Ovary (tissue), 7 donors: ENCODE measurements at regions not wholly inside any gene's neighbourhood (a gene's known extent, or its start where the extent isn't known, plus 50 kb on each side); places are given as distances from the start of the nearest gene placed in this dataset.

Source experiments
- DNase-seq, 5 donors: peaks; one replicate each; pipeline ENCODE4 v3.0.0-alpha.2; 2019 to 2020
- H3K27ac ChIP-seq, 2 donors: fragments of 200-600 bp; one replicate each; pipeline versions ENCODE4 v1.5.1 to v1.8.0; 2019 to 2022
- H3K27me3 ChIP-seq: fragments of 200-600 bp; one replicate; pipeline ENCODE4 v1.8.0; 2022
- H3K36me3 ChIP-seq: fragments of 200-600 bp; sonication (generic); one replicate; pipeline ENCODE4 v1.5.1; 2019
- H3K4me1 ChIP-seq: one replicate; pipeline ENCODE4 v1.8.1; 2013; ENCODE audit warnings: mild to moderate bottlenecking, moderate library complexity; ENCODE audit not compliant: insufficient read depth
- H3K4me3 ChIP-seq: fragments of 200-600 bp; sonication (generic); one replicate; pipeline ENCODE4 v1.5.1; 2017
- H3K9me3 ChIP-seq, 2 donors: fragments of 200-600 bp in 1 of 2; sonication (generic) in 1 of 2; one replicate each; pipeline versions ENCODE4 v1.5.1 to v1.8.1; 2013 to 2019; ENCODE audit warnings: mild to moderate bottlenecking in 1 of 2, moderate library complexity in 1 of 2
- EP300 ChIP-seq: sonication (generic); formaldehyde crosslinking; IDR thresholded peaks from one replicate; pipeline ENCODE4 v1.6.1; 2017; ENCODE audit warnings: antibody characterized with exemption
- POLR2A ChIP-seq: fragments of 450-650 bp; IDR thresholded peaks from one replicate; pipeline ENCODE4 v1.6.1; 2017; ENCODE audit warnings: antibody characterized with exemption, mild to moderate bottlenecking, moderate library complexity
- WGBS, 3 donors: extraction: QIAGEN DNeasy Blood & Tissue Kit in 1 of 3; methylation state at CpG; one replicate each; pipeline versions ENCODE4 v1.1.5 to v1.1.7; 2013 to 2017; 5-methylcytosine and 5-hydroxymethylcytosine counted together
- intact Hi-C, 4 donors: fragments of 100-400 bp; cut with DNase I; formaldehyde crosslinking; loops; one replicate each; pipeline versions ENCODE4 v1.11.0 to v1.15.1; 2022 to 2023
- TF ChIP-seq, protein P1 (sequence below), 3 donors: fragments of 450-650 bp in 2 of 3; fragments of 200-600 bp in 1 of 3; IDR thresholded peaks; one replicate each; pipeline versions ENCODE4 v1.5.1 to v1.8.0; 2016 to 2022; ENCODE audit warnings: antibody characterized with exemption in 3 of 3, mild to moderate bottlenecking in 1 of 3
- donor health status: DM: no; HTN: no; CAD: no; lungs with moderate emphysema.
- donor health status: DM: no; HTN: no; CAD: no.
- donor health status: Bipolar disorder and iron deficiency.
- donor health status: DM: no; HTN: no; CAD: no.
- donor health status: DM: yes; HTN: yes; CAD: no.

DNA sequence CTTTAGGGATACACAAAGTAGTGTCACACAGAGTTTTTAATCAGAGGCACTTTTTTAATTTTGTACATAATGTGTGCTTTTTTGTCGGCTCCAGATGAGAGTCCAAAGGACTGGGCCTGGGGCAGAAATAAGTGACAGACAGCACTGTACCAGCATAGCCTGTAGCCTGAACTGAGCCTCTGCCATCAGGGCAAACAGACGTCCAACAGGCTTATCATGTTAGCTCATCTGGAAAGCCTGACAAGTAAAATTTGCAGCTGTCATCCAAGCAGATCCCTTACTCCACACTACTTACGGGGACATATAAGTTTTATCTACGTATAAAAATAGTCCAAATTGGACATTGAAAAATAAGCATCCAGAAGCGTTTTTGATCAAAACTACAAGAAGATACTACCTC lies 233.1 kb upstream of the GAS1 start:
- Histone ChIP-seq H3K27ac (no peak overlapping the region), H3K4me3 (no peak overlapping the region), H3K36me3 (no peaks in the 10 kb centered on the region), H3K27me3 (no peaks in the 10 kb centered on the region), H3K9me3 (no peaks in the 10 kb centered on the region), H3K4me1 (peaks cover 4% of the 10 kb centered on the region)
- no peak for DNase-seq
- no peak for TF ChIP-seq EP300
- TF ChIP-seq, protein P1, sequence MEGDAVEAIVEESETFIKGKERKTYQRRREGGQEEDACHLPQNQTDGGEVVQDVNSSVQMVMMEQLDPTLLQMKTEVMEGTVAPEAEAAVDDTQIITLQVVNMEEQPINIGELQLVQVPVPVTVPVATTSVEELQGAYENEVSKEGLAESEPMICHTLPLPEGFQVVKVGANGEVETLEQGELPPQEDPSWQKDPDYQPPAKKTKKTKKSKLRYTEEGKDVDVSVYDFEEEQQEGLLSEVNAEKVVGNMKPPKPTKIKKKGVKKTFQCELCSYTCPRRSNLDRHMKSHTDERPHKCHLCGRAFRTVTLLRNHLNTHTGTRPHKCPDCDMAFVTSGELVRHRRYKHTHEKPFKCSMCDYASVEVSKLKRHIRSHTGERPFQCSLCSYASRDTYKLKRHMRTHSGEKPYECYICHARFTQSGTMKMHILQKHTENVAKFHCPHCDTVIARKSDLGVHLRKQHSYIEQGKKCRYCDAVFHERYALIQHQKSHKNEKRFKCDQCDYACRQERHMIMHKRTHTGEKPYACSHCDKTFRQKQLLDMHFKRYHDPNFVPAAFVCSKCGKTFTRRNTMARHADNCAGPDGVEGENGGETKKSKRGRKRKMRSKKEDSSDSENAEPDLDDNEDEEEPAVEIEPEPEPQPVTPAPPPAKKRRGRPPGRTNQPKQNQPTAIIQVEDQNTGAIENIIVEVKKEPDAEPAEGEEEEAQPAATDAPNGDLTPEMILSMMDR (IDR thresholded peaks at IDR 0.05), result no peak
- WGBS, 3 donors, result 60 to 73% (median 70%) methylated on average over 5 of the region's 5 CpGs
- intact Hi-C loops, result no loop called here

DNA sequence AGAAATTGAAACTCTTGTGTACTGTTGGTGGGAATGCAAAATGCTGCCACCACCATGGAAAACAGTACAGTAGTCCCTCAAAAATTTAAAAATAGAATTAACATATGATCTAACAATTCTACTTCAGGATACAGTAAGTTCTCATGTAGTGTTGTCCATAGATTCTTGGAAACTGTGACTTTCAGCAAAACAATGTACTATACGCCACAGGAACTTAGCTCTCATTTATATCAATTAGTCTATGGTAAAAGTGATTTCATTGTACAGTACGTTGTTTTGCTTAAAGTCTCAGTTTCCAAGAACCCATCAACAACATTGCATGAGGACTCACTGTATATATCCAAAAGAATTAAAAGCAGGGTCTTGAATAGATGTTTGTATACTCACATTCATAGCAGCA lies 233.5 kb upstream of the GAS1 start:
- Histone ChIP-seq H3K36me3 (no peaks in the 10 kb centered on the region), H3K9me3 (no peaks in the 10 kb centered on the region), H3K4me1 (peaks cover 4% of the 10 kb centered on the region), H3K4me3 (no peak overlapping the region), H3K27me3 (no peaks in the 10 kb centered on the region), H3K27ac (no peak overlapping the region)
- intact Hi-C loops, result no loop called here
- 94 to 97% (median 96%) methylated on average over 2 of the region's 2 CpGs for WGBS, 3 donors
- no peak for DNase-seq
- TF ChIP-seq, protein P1 (IDR thresholded peaks at IDR 0.05), result no peak
- TF ChIP-seq POLR2A (no peak), EP300 (no peak)

DNA sequence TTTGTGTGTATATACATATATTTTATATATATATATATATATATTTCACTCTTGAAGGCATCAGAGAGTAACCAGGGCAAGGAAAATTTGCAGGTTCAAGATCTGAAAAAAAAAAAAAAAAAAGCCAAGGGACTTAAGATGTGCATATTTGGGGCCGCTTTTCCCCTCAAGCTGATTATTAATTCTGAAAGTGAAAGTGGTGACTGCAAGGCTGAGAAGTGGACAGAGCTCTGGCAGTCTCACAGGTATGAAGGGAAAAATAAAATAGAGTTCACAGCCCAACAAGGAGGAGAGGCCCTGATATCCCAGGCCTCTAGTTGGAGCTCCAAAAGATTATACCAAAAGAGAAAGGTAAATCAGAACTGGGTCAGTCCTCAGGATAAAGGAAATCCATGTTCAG lies 234.4 kb upstream of the GAS1 start:
- H3K9me3 ChIP-seq, result no peaks in the 10 kb centered on the region
- no peak overlapping the region for H3K27ac ChIP-seq
- peaks cover 4% of the 10 kb centered on the region for H3K4me1 ChIP-seq
- DNase-seq, result no peak
- intact Hi-C loops, result no loop called here
- H3K27me3 ChIP-seq, result no peaks in the 10 kb centered on the region
- TF ChIP-seq, protein P1 (IDR thresholded peaks at IDR 0.05), result no peak
- TF ChIP-seq EP300, result no peak
- TF ChIP-seq POLR2A, result no peak
- WGBS, 3 donors, result 35 to 65% (median 61%) methylated on average over 1 of the region's 1 CpG
- H3K4me3 ChIP-seq, result no peak overlapping the region
- H3K36me3 ChIP-seq, result no peaks in the 10 kb centered on the region

DNA sequence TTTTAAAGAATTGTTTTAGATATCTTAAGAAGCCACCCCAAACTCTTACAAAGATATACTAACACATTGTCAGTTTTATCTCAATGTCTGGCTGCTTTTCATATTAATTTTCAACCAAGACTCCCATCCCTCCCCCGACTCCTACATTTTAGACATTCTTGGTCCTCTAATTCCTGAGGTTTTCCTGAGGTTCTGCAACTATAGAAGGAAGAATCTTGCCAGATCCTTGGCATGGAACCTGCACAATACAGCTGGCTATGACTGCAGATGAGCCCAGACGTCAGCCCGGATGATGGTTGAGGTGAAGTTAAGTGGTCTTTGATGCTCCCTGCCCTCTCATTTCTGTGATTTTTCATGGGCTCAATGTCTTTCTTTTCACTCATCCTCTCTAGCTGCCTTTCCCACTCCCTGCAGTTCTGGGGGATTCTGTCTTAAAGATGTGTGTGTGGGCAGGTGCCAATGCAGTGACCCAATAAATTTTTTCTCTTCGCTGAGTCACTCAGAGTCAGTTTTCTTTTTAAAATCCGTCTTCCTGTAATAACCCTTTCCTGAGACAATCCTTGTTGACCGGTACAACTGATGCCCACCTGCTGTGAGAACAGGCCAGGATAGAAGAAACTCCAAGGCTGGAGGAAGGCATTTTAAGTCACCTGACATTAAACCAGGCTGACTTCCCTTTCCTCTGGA lies 237.8 kb upstream of the GAS1 start:
- Histone ChIP-seq H3K9me3 (no peaks in the 10 kb centered on the region), H3K27ac (no peak overlapping the region), H3K27me3 (no peaks in the 10 kb centered on the region), H3K4me1 (no peaks in the 10 kb centered on the region), H3K36me3 (no peaks in the 10 kb centered on the region), H3K4me3 (no peak overlapping the region)
- intact Hi-C loops, result no loop called here
- WGBS, 3 donors, result 43 to 56% (median 47%) methylated on average over 6 of the region's 6 CpGs
- no peak for TF ChIP-seq POLR2A
- DNase-seq, result no peak

DNA sequence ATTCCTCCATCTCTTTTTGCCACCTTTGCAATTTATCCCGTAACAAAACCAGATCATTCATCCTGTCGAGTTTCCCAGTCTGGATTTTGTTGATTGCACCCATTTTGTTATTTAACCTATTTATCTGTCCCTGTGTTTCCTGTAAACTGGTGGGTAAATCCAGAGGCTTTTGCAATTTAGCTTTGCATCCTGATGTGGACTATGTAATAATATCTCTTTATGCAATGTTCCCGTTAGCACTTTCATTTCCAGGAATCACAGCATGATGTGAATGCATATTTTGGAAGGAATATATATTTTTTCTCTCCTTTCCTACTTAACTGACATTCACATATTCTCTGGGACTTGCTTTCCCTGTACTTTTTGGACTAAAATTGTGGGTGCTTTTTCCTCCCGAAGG lies 240.3 kb upstream of the GAS1 start:
- Histone ChIP-seq H3K9me3 (no peaks in the 10 kb centered on the region), H3K36me3 (no peaks in the 10 kb centered on the region), H3K27ac (no peak overlapping the region), H3K4me1 (no peaks in the 10 kb centered on the region), H3K4me3 (no peak overlapping the region), H3K27me3 (no peaks in the 10 kb centered on the region)
- 86 to 91% (median 87%) methylated on average over 4 of the region's 4 CpGs for WGBS, 3 donors
- DNase-seq, result no peak
- intact Hi-C loops, result no loop called here
- no peak for TF ChIP-seq EP300
- no peak for TF ChIP-seq POLR2A
- TF ChIP-seq, protein P1 (IDR thresholded peaks at IDR 0.05), result no peak
